ENCODE measurements at regions not wholly inside any gene's neighbourhood (a gene's known extent, or its start where the extent isn't known, plus 50 kb on each side); places are given as distances from the start of the nearest gene placed in this dataset.

GRCh38 chr1:95983831-95984230 is 737.8 kb upstream of the PTBP2 start:
- no peak for TF ChIP-seq RCOR1 (IDR thresholded peaks at IDR 0.05; ENCODE audit: borderline replicate concordance in 1 of 2, low read depth in 2 of 2, low read length in 2 of 2)
- no peak for TF ChIP-seq CTCF (IDR thresholded peaks at IDR 0.05 in 2 of 3, conservative IDR thresholded peaks at IDR 0.05 in 1 of 3; ENCODE audit: insufficient read depth in 2 of 3, low read depth in 1 of 3, low read length in 3 of 3)
- TF ChIP-seq TBL1XR1 (IDR thresholded peaks at IDR 0.05; ENCODE audit: low read length in 2 of 2): no peak
